Spleen (tissue), 11 donors: ENCODE measurements at regions not wholly inside any gene's neighbourhood (a gene's known extent, or its start where the extent isn't known, plus 50 kb on each side); places are given as distances from the start of the nearest gene placed in this dataset.

Experiments used
- DNase-seq: peaks from one replicate; pipeline ENCODE4 v3.0.0-alpha.2; 2020
- H3K27ac ChIP-seq, 8 donors: fragments of 200-600 bp; sonication (generic) in 7 of 8; 1 replicate in 4 of 8; 2 replicates in 4 of 8; pipeline versions ENCODE4 v1.5.0 to v1.8.0; 2016 to 2021; ENCODE audit warnings: inconsistent platforms in 4 of 8, mild to moderate bottlenecking in 4 of 8, moderate library complexity in 1 of 8
- H3K27me3 ChIP-seq, 7 donors: fragments of 200-600 bp; sonication (generic) in 6 of 7; replicated peaks in 1 of 7; 1 replicate in 4 of 7; 2 replicates in 3 of 7; pipeline versions ENCODE4 v1.5.0 to v1.8.0; 2016 to 2021; ENCODE audit warnings: inconsistent platforms in 3 of 7, mild to moderate bottlenecking in 1 of 7
- H3K36me3 ChIP-seq, 6 donors: fragments of 200-600 bp; sonication (generic) in 5 of 6; 1 replicate in 4 of 6; 2 replicates in 2 of 6; pipeline versions ENCODE4 v1.5.0 to v1.8.0; 2016 to 2021; ENCODE audit warnings: inconsistent platforms in 2 of 6
- H3K4me1 ChIP-seq, 6 donors: fragments of 200-600 bp; sonication (generic) in 5 of 6; 1 replicate in 3 of 6; 2 replicates in 3 of 6; pipeline versions ENCODE4 v1.5.0 to v1.8.0; 2016 to 2021; ENCODE audit warnings: inconsistent platforms in 3 of 6
- H3K4me3 ChIP-seq, 8 donors: fragments of 200-600 bp; sonication (generic) in 7 of 8; 1 replicate in 4 of 8; 2 replicates in 4 of 8; pipeline versions ENCODE4 v1.5.0 to v1.8.0; 2016 to 2021; ENCODE audit warnings: inconsistent platforms in 4 of 8, mild to moderate bottlenecking in 4 of 8, moderate library complexity in 2 of 8
- H3K9me3 ChIP-seq, 8 donors: fragments of 200-600 bp; sonication (generic) in 7 of 8; 1 replicate in 4 of 8; 2 replicates in 4 of 8; pipeline versions ENCODE4 v1.5.0 to v1.8.0; 2016 to 2021; ENCODE audit warnings: inconsistent platforms in 4 of 8
- CTCF ChIP-seq, 11 experiments: fragments of 200-600 bp in 7 of 11; fragments of 450-650 bp in 4 of 11; sonication (generic) in 4 of 11; IDR thresholded peaks in 8 of 11; conservative IDR thresholded peaks in 3 of 11; 1 replicate in 7 of 11; 2 replicates in 4 of 11; pipeline versions ENCODE4 v1.4.0 to v1.8.0; 2016 to 2021; ENCODE audit warnings: antibody characterized with exemption in 11 of 11, inconsistent platforms in 4 of 11, mild to moderate bottlenecking in 1 of 11
- POLR2A ChIP-seq, 3 donors: fragments of 450-650 bp; IDR thresholded peaks; one replicate each; pipeline ENCODE4 v1.5.1; 2017; ENCODE audit warnings: antibody characterized with exemption in 3 of 3, mild to moderate bottlenecking in 1 of 3
- POLR2AphosphoS5 ChIP-seq, 3 donors: sonication (generic); formaldehyde crosslinking; IDR thresholded peaks; one replicate each; pipeline ENCODE4 v1.5.1; 2017; ENCODE audit warnings: antibody characterized with exemption in 3 of 3
- WGBS, 5 donors: extraction: QIAGEN DNeasy Blood & Tissue Kit in 3 of 5; methylation state at CpG; one replicate each; pipeline versions ENCODE4 v1.1.5 to v1.1.7; 2013 to 2018; 5-methylcytosine and 5-hydroxymethylcytosine counted together
- intact Hi-C: fragments of 100-400 bp; cut with DNase I; formaldehyde crosslinking; loops from one replicate; pipeline ENCODE4 v1.15.0; 2023; ENCODE audit warnings: low total_unique reads
- donor health status: healthy with polysubstance abuse.
- donor health status: DM: no; HTN: no; CAD: no; lungs with moderate emphysema.
- donor health status: DM: no; HTN: no; CAD: no.
- donor health status: Bipolar disorder and iron deficiency.
- donor health status: healthy.
- donor health status: DM: no; HTN: no; CAD: no.
- donor health status: DM: yes; HTN: yes; CAD: no.

GRCh38 chr1:244173240-244173639 lies 122.2 kb downstream of the ZBTB18 start:
- Histone ChIP-seq H3K4me1 (no peaks in the 10 kb centered on the region), H3K9me3 (no peaks in the 10 kb centered on the region), H3K4me3 (no peak overlapping the region), H3K36me3 (no peaks in the 10 kb centered on the region), H3K27me3 (no peaks in the 10 kb centered on the region), H3K27ac (no peak overlapping the region)
- WGBS, 5 donors, result 85 to 92% (median 87%) methylated on average over 4 of the region's 4 CpGs
- TF ChIP-seq POLR2A (IDR thresholded peaks at IDR 0.05) (no peak), CTCF (IDR thresholded peaks at IDR 0.05 in 8 of 11, conservative IDR thresholded peaks at IDR 0.05 in 3 of 11) (no peak), POLR2AphosphoS5 (IDR thresholded peaks at IDR 0.05) (no peak)
- no peak for DNase-seq
- intact Hi-C loops, result no loop called here

- no peaks in the 10 kb centered on the region for H3K4me1 ChIP-seq
- no peaks in the 10 kb centered on the region for H3K36me3 ChIP-seq
- no peaks in the 10 kb centered on the region for H3K27me3 ChIP-seq
- no peak for TF ChIP-seq POLR2A (IDR thresholded peaks at IDR 0.05)
- TF ChIP-seq POLR2AphosphoS5 (IDR thresholded peaks at IDR 0.05), result no peak
- no peak for TF ChIP-seq CTCF (IDR thresholded peaks at IDR 0.05 in 8 of 11, conservative IDR thresholded peaks at IDR 0.05 in 3 of 11)
- no peak for DNase-seq
- intact Hi-C loops, result no loop called here
- no peak overlapping the region for H3K27ac ChIP-seq
- H3K9me3 ChIP-seq, result no peaks in the 10 kb centered on the region
- 63 to 84% (median 75%) methylated on average over 6 of the region's 6 CpGs for WGBS, 5 donors
- H3K4me3 ChIP-seq, result no peak overlapping the region
Measured at GRCh38 chr1:244173769-244174168, 122.7 kb downstream of the ZBTB18 start.

- Histone ChIP-seq H3K36me3 (no peaks in the 10 kb centered on the region), H3K27me3 (no peaks in the 10 kb centered on the region), H3K4me3 (no peak overlapping the region), H3K9me3 (no peaks in the 10 kb centered on the region), H3K4me1 (no peaks in the 10 kb centered on the region), H3K27ac (no peak overlapping the region)
- no peak for TF ChIP-seq CTCF (IDR thresholded peaks at IDR 0.05 in 8 of 11, conservative IDR thresholded peaks at IDR 0.05 in 3 of 11)
- no peak for TF ChIP-seq POLR2AphosphoS5 (IDR thresholded peaks at IDR 0.05)
- no peak for TF ChIP-seq POLR2A (IDR thresholded peaks at IDR 0.05)
- WGBS, 5 donors, result 54 to 89% (median 82%) methylated on average over 3 of the region's 3 CpGs
- no peak for DNase-seq
- intact Hi-C loops, result no loop called here
Measured at GRCh38 chr1:244174922-244175521, 123.9 kb downstream of the ZBTB18 start.

GRCh38 chr1:244176201-244176600 lies 125.1 kb downstream of the ZBTB18 start:
- H3K4me1 ChIP-seq, result no peaks in the 10 kb centered on the region
- no peaks in the 10 kb centered on the region for H3K36me3 ChIP-seq
- H3K9me3 ChIP-seq, result no peaks in the 10 kb centered on the region
- H3K27ac ChIP-seq, result no peak overlapping the region
- 85 to 95% (median 91%) methylated on average over 3 of the region's 3 CpGs for WGBS, 5 donors
- no peak for TF ChIP-seq CTCF (IDR thresholded peaks at IDR 0.05 in 8 of 11, conservative IDR thresholded peaks at IDR 0.05 in 3 of 11)
- no peak for TF ChIP-seq POLR2A (IDR thresholded peaks at IDR 0.05)
- TF ChIP-seq POLR2AphosphoS5 (IDR thresholded peaks at IDR 0.05), result no peak
- DNase-seq, result no peak
- intact Hi-C loops, result no loop called here
- no peak overlapping the region for H3K4me3 ChIP-seq
- H3K27me3 ChIP-seq, result no peaks in the 10 kb centered on the region
